DMS53 (cell line): ENCODE measurements at regions not wholly inside any gene's neighbourhood (a gene's known extent, or its start where the extent isn't known, plus 50 kb on each side); places are given as distances from the start of the nearest gene placed in this dataset.

Experiments used
- DNase-seq: peaks from one replicate; lab custom pipeline; 2025; lab: John Stamatoyannopoulos, UW

DNA sequence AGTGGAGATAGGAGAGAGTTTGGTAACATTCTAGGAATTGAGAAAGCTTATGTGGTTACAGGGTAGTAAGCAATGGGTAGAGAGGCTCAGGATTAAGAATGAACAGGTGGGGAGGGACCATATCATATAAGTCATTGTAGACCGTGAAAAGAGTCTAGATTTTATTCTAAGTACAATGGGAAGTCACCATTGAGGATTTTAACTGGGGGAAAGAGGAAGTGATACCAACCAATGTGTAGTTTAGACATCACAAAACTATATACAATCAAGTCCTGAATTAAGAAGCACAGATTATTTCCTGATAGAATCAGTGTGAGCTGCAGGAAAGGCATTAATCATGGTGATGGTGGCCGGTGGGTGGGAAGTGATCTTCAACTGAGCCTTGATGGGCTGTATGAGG lies 178.3 kb upstream of the ZIC3 start:
- no peak for DNase-seq

DNA sequence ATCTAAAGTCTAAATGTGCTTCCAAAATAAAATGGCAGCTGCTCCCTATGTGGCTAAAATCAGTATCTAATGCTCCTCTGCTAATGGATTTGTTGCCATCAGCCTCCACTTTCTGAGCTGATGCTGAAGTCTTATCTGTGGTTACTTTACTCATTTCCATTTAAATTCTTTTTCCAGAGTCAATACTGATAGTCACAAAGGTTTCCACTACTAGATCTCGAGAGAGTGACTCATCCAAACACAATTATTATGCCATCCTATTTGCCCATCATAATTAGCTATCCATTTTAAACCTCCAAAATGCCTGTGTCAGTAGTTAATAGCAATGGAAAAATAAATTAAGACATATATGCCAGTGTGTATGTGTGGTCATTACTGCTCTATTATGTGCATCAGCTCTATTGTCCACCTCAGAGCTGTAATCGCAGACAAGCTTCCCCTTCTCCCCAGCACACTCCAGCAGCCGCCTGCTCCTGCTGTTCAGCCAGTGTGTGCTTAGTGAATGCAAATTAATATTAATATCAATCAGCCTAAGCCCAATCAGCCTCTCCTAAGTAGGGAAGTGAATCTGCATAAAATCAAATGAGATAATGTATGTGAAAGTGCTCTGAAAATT lies 199.8 kb upstream of the ZIC3 start:
- DNase-seq = peak; percentile 5

DNA sequence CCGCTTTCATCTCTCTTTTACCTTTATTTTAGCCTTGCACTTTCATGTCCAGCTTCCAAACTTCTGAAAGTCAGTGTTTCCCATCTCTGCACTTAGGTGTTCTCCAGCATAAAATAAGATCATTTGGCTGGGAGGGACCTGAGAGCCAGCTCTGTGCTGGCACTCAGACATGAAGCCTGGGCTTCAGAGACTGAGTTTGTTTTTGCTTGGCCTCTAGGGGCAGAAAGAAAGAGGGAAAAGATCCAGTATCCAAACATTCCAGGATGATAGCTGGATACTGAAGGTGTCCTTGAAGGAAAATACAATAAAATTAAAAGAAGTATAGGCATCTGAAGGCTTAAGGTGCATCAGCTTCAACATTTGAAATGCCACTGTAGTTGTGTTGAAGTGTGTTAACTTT lies 202.4 kb upstream of the ZIC3 start:
- DNase-seq = peak; percentile 2

DNA sequence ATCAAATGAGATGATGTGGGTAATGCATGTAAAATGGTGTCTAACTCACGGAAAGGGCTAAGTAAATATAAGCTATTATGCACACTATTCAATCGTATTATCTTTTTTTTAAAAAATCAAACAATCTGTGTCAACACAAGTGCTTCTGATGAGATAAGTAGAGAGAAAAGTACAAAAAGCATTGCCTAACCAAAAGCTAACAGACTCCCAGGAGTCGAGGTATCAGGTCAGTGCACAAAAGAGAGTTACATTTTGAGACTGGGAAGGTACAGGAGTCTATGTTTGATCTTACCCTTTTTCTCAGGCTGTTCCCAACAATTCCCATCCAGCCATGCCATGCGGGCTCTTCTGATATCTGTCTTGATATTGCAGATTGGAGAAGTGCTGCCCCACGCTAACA lies 203.3 kb upstream of the ZIC3 start:
- DNase-seq = no peak

DNA sequence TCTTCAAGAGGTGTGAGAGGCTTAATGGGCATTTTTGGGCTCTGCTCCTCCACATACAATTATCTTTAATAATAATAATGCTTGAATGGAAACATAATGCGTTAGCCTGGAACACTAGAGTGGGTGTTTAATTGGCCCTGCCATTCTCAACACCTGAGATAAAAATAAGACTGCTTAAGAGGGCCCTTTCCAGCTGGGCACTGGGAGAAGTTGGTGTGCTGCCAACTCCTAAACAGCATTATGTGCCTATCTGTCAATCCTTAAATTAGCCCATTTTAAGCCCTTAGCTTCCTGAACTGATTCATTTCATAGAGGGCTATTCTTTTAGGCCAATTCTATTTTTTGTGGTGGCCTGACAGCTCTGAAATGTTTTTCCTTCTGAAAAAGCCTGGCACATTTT lies 211.1 kb upstream of the ZIC3 start:
- DNase-seq = no peak

DNA sequence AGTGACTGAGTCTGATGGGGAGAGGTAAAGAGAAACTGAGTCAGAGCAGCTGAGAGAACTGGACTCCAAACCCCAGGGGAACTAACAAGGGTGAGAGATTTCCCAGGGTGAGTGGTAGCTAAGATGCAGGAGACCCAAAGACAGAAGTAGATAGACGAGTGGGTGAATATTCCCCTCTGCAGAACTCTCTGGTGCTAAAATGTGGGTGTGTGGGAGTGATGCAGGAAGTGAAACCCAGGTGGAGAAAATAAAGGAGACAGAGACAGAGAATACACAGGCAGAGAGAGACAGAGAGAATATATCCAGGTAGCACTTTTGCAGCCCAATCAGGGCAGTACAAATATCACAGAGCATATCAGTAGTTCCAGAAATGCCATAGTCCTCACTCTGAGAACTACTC lies 212.5 kb upstream of the ZIC3 start:
- DNase-seq = no peak

DNA sequence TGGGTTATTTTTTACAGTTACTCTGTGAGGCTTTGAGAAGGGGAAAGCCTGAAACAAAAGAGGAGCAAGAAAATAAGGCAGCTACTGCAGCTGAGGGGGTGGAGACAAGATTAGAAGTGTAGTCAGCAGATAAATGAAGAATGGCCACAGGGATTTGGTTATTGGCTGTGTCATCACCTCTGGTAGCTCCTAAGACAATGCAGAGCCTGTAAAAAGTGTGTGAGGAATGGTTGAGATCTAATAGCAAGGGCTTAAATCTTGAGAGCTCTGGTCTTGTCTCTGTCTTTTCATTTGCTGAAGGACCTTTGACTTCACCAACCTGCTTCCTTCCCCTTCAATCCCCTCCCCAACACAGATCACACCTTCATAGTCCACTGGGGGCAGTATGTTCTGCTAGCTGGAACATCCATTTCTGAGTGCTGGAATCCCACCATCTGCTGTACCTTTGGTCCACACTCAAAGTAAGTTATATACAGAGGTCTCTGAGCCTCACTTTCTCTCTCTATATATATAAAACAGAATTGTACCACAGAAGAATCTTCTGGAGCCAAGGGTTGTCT lies 213.7 kb upstream of the ZIC3 start:
- peak; percentile 19 for DNase-seq

DNA sequence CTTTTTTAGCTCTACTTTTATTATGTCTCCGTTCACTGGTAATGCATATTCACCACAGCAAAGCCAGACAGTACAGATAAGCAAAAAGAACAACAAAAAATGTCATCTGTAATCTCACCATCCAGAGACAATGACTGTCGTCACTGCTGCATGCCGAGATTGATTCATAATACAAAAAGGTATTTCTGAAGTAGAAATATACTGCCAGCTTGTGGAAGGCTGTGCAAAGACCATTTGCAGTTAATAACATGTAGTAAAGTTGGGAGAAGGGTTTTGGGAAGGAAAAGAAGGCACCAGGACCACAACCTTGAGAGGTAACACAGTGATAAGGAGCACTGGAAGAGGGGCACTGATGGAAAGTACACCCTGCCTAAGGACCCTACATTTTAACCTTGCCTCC lies 223.0 kb upstream of the ZIC3 start:
- DNase-seq = no peak

DNA sequence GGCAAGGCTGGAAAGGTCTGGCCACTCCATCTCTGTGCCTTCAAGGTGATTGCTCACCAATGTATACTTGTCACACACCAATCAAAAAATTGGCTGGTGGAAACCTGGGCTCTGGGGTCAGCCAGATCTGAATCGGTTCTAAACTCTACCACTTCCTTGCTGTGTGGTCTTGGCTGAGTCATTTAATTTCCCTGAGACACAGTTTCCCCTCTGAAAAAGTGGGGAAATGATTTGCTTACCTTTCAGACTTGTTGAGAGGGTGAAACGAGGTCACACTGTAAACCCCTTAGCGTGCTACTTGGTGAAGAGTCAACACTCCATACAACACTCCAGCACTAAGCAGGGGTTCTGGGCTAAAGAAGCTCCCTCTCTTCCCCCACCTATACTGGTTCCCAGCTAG lies 252.3 kb upstream of the ZIC3 start:
- peak; percentile 11 for DNase-seq

DNA sequence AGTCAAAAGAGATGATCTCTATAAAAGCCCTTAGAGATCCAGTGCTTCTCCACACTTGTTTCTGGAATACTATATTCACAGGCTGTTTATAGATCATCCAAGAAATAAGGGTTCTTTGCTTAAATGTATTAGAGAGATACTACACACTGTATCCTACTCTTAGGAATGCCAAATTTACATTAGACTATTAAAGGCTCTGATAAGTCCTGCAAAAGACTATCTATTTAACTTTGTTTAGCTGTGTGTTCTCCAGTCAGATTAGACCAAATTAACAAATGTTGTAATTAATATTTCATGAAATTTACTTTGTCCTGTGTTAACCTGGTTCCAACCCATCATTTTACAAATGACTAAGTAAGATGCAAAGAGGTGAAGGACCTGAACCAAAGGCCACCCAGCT lies 260.5 kb upstream of the ZIC3 start:
- DNase-seq = no peak

DNA sequence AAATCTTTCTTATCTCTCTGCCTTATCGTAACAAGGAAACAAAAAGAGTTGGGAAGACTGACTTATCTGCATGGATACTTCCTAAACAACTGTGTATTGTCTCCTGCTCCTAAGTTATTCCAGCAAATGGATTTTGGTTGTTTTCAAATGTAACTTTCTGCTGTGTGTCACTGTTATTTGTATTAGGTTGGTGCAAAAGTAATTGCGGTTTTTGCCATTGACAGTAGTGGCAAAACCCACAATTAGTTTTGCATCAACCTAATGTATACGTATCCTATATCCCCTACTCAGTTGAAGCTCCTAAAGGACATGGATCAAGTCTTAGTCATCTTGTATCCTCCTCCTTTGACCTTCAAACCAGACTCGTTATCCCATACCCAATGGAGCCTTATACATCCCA lies 263.4 kb upstream of the GPR101 start:
- no peak for DNase-seq

DNA sequence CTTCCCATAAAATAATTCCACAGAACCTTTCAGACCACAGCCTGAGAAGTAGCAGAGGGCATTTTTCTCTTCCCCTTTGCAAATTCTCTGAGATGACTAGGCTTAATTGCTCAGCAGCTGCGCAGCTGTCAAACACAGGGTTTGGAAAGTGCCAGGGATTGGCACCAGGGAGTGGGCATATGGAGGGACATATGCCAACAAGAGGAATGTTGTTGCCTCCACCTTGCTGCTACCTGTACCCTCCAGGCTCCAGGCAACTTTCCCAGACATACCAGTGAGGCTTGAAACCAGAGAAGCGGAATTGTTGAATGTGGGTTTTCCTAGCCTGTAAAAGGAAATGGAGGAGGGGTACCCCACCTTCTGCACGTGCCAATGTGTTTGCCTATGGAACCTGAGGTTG lies 256.2 kb upstream of the GPR101 start:
- no peak for DNase-seq

DNA sequence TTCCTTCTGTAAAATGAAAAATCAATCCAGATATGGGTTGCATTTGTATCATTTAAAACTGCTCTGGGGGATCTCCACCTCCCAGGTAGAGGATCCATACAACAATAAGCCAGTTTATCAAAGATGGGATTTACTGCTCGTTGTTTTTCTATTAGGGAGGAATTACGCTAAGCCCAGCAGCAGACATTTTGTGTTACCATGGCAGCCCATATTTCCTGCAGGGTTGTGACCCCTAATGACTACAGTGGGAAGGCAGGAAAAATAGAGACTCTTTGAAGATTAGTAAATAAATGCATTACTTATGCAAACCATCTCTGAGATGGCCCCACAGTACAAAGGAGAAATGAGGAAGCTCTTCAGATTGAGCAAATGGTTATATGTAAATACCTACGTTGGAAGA lies 253.4 kb upstream of the GPR101 start:
- no peak for DNase-seq

DNA sequence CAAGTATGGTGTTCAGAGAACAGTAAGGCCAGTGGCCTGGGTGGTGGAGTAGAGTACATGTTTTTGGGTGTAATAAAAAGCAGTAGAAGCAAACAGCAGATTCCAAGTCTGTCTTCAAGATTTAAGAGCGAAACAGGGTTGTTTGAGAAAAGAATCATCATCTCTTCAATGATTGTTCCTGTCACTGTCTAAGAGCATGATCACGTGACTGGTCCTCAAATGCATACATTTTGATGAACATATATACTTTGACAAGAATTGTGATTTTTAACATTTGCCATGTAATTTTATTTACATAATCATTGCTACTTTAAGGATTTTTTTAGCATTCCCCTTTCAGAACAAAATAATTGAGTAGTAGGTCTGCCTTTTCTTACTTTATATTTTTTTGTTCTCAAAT lies 252.6 kb upstream of the GPR101 start:
- no peak for DNase-seq

DNA sequence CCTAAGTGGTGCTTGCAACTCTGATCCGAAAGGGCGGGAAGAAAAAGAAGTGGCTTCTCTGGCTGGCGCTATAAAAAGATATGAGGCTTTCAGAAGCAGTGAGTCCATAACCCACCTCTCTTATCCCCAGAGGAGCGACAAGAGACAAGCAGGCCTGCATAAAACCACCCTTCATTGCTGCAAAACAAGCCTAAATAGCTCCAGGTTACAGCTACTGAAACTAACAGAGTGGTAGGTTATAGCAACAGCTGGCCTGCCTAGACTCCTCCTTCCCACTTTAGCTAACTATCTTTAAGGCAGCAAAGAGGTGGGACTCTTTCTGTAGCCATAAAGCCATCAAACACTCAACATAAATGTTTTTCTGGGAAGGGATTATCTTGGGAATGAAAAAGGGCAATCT lies 245.0 kb upstream of the GPR101 start:
- no peak for DNase-seq

DNA sequence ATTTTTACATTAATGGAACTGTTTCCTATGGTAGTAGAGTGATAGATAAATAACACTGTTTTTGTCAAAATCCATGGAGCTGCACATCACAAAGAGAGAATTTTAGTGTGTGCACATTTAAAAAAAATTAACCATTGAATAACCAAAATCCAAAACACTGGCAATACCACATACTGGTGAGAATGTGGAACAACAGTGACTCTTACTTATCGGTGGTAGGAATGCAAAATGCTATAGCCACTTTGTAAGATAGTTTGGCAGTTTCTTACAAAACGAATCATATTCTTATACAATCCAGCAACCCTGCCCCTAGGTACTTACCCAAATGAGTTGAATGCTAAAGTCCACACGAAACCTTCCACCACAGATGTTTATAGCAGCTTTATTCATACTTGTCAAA lies 229.6 kb upstream of the GPR101 start:
- DNase-seq = no peak

DNA sequence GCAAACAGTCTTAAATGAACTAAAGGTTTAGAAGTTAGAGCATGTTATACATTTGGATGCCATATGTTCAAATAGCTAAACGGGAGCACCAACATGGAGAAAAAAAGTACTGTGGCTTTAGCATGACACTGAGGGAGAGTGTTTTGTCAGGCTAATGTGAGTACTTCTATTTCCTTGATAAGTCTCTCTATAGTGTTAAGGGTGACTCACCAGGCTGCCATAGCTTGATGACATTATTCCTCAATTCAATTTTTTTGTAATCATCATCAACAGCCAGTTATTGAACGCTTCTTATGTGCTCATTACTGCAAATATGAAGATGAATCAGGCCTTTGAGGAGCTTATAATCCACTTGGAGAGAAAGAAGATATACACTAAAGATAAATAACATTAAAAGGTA lies 211.4 kb upstream of the GPR101 start:
- DNase-seq = no peak

DNA sequence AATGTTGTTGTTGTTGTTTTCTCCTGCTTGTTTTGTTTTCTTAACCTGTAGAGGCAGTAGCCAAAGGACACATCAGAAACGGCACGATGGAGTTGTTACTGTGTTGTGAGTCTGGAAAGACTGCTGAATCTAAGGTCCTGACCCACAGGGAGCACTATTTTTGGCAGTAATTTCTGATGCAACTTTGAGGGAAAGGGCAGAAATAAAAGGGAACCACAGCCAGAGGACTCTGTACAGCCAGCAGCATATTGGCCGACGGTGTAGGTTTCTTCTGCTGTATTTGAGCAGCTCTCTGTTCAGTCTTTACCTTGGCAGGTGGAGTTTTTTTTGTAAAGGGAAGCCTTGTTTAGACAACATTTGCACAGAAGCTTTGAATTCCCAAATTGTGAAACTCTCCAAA lies 203.0 kb upstream of the GPR101 start:
- DNase-seq = no peak

DNA sequence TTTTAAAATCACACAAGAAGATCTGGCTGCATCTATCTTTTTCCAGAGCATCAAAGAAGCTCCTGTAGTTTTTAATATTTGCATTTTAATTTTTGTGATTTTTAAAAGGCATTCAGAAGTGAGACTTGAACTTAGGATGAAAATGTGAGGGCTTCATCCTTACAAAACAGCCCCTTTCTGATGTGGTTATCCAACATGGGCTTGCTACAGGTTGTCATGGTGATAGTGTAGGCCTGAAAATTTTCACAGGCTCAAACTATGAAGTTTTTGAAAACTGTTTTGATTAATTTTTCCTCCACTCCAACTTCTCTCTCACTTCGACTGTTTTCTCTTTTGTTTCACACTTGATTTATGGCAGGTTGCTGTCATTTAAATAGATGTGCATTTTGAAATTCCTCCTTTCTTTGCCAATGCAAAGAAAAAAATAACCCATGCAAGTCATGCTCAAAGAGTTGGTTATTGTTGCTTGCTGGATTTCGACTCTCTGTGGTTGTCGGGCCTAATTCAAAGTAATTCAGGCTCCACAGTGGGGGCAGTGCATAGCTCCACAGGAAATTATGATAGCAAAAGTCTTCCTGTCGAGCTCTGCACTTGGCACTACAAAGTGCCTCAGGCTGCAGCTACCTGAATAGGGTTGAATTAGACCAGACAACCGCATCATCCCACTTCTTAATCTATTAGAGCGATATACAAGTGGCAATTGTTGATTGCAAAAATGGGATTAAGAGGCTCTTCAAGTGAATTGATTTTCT lies 201.0 kb upstream of the GPR101 start:
- no peak for DNase-seq

DNA sequence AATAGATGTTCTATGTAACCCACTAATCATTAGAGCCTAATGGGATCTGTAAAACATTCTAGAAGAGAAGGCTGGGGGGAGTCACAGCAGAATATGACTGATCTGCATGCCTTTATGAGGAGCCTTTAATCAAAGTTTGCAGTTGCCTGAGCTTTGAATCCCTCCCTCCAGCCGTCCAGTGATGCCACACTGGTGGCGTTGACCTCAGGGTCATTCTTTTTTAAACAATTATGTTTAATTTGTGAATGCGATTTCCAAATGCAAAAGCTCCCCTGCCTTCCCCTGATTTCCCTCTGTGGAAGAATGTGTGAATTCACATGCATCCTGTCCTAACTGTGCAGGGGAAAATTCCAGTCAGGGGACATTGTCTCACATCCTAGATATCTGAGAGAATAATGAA lies 199.7 kb upstream of the GPR101 start:
- no peak for DNase-seq

DNA sequence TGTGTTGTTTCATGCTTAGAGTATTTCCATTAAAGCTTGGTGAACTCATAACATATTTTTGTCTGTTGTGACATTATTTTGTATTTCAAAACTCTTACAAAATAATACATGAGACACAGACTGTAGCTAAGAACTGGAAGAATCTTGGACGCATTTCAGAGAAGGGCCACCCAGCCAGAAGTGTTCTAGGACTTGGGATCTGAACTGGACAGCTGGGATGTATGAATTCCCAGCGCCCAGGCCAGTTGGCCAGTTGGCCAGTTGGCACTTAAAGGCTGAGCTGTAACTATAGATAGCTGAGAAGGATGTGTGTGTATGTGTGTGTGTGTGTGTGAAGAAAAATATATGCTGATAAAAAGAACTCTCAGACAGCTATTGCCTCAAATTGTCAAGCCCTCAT lies 193.4 kb upstream of the GPR101 start:
- DNase-seq = no peak

DNA sequence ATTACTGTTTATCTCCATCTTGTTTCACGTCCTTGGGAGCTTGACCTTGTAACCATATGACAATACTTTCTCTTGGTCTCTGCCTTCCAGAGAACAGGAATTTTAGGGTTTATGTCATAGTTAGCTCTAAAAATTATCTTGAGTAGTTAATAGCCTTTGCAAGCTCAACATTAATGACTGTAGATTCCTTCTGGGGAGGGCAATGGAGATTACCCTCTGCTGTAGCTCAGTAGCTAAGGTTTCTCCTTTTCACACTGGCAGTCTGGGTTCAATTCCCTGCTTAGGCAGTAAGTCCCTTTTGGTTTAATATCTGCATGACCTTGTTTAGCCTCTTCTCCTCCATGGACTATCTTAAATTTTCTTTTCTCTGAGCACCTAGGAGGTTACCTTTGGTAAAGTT lies 181.7 kb upstream of the GPR101 start:
- no peak for DNase-seq

DNA sequence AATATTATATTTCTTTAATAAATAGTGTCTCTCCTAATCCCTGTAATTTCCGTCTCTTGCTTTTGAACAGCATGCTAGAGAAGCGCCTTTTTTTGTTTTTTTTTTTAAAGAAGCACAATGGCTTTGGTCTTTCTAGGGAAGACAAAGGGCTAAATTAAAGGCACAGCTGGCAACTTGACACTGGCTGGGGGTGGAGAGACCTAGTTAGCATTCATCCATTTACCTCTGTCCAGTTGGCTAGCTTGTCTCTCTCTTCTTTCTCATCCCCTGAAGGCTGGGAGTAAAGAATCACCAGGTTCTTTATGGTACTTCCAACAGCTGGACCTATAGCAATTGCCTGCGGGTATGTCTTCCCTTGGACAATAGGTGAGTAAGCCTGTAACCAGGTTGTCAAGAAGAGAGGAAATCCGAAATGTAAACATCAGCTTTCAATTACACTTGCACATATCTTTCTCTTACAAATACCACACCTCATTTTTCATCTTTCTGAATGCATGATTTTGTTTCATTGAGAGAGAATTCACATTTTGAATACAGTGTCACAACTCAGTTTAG lies 178.4 kb upstream of the GPR101 start:
- peak; percentile 47 for DNase-seq

DNA sequence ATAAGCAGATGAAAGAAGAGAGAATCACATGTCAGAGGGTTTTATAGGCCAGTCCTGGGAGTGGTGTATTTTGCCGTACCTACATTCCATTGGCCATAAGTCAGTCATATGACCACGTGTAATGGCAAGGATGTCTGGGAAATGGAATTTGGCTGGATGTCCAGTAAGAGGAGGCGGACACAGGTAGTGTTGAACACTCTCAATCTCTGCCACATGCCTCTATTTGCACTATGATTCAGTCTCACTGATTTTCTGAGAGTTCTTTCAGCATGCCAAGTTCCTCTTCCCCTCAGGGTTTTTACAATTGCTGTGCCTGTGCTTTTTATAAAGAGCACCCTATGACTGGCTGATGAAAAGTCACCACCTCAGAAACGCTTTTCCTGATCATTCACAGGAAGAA lies 164.2 kb upstream of the GPR101 start:
- DNase-seq = no peak
